NCI-H345 (cell line): ENCODE measurements at regions not wholly inside any gene's neighbourhood (a gene's known extent, or its start where the extent isn't known, plus 50 kb on each side); places are given as distances from the start of the nearest gene placed in this dataset.

Source experiments
- DNase-seq: peaks from one replicate; lab custom pipeline; 2025; lab: John Stamatoyannopoulos, UW

DNA sequence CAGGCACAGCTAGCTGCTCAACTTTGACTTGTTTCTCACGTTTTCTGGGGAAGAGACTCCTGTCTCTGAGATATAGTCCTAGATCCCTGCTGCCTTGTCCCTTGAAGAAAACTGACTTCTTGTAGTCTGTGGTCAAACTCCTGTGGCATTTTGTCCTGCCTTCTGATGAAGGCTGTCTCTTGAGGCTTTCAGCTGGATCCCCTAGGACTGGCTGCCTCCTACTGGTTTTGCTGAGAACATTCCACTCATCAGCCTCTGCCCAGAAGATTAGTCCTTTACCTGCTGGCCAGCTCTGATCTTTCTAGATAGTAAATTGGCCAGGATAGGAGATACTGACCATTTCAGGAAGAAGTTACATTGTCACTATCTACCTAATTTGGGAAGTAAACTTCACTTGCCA, 71.9 kb upstream of the CNR1 start:
- no peak for DNase-seq

DNA sequence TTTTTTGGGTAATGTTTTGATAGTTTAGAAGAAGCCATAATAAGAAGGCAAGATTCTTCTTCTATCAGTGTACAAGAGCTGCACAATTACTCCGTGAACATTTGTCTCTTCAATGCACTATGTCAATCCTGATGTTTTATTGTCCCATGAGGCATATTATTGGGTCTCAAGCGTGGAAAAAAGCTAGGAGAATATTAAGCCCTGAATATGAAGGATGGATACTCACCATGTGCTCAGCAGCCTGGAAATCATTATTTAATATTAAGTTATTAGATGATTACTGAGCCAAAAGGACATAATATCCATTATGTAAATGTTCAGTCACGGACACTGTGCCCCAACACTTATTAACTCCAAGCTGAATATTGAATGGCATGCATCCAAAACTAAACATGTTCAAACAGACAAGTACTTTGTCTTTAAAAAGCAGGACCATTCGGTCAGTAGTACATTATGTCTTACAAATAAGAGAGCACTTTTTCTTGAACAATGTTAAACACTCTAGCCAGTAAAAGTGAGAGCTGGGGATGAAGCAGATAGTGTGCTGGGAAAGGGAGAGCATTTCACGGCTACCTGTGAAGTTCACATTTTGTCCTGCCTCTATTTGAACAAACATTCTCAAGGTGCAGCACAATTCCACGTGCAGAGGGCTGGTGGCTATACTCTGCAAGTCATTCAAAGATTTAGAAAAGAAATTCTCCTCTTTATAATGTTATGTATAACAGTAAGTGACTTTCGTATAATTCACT, 70.6 kb upstream of the CNR1 start:
- DNase-seq = no peak

DNA sequence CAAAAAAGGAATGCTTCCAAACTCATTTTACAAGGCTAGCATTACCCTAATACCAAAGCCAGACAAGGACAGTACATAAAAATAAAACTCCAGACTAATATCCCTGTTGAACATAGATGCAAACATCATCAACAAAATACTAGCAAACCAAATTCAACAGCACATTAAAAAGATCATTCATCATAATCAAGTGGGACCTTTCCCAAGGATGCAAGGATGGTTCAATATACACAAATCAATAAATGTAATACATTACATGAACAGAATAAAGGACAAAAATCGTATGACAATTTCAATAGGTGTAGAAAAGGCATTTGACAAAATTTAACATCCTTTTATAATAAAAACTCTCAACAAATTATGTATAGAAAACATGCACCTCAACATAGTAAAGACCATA, 66.6 kb upstream of the CNR1 start:
- no peak for DNase-seq

DNA sequence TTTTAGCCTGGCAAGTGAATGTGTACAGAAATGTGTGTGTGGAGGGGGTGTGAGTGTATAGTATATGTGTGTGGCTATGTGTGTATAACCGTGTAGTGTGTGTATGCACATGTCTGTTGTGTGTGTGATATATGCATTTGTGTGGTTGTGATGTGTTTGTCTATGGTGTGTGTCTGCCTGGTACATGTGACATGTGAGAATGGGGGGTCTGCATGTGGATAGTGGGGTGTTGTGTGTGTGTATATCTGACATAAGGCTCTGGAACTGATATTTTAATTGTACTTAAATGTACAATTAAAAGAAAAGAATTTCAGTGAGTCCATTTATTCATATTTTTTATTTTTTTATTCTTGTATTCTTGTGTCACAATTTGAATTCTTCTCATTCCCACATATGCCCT, 57.2 kb upstream of the CNR1 start:
- DNase-seq = no peak

DNA sequence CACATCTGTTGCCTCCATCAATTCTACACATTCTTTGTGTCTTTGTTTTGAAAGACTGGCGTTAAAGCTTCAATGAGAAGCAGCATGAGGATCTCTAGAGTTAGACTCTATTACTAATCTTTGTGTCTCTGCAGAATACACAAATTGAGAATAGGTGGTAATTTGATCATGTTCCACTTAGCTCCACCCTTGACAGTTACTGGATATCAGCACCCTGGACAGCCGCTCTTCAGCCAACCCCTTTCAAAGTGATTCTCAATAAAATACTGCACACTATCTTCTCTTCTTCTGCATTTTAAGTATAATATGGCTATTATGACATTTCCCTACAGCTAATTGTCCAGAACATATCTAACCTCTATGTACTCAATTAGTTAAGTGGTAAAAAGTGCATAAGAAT, 54.3 kb upstream of the CNR1 start:
- no peak for DNase-seq

DNA sequence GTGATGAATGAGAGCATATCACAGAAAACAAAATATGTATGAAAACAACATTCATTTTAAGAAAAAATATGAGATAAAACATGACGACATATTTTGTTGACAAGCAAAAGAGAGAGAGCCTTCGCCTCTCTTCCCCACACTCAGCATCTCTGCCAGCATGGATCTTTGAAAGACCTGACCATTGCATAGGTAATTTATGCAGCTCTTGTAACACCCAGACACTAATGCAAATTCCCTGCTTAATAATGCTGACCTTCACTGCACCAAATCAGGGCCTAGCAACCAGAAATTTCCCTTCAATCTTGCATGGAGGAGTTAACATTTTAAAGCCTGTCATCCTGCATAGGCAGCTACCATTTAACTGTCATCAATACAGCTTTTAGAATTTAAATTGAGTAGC, 50.0 kb upstream of the CNR1 start:
- DNase-seq = no peak
